H1 (cell line): ENCODE measurements at regions not wholly inside any gene's neighbourhood (a gene's known extent, or its start where the extent isn't known, plus 50 kb on each side); places are given as distances from the start of the nearest gene placed in this dataset.
A peak's percentile ranks its signal among the peaks of the same experiment; 100 is the strongest.

Experiments
- CTCF ChIA-PET: fragments of 300-600 bp; sonication (Branson Sonifier 250); formaldehyde crosslinking; loops from one replicate; lab custom pipeline; 2021; ENCODE audit not compliant: partially characterized antibody; lab: Charles Lee
- POLR2A ChIA-PET: fragments of 300-600 bp; sonication (Branson Sonifier 250); formaldehyde crosslinking; loops from one replicate; lab custom pipeline; 2021; ENCODE audit warnings: inconsistent platforms; ENCODE audit not compliant: partially characterized antibody; lab: Charles Lee
- DNase-seq, 2 experiments: peaks; one replicate each; pipeline versions ENCODE4 v3.0.0 to v3.0.0-alpha.2; 2010 to 2022; ENCODE audit warnings: low spot score in 2 of 2, low read depth in 1 of 2, mixed read lengths in 1 of 2
- FAIRE-seq: peaks from 2 replicates; lab custom pipeline; 2011; peaks lifted over from hg19 to GRCh38; lab: Jason Lieb, UNC
- H2AFZ ChIP-seq: 2 replicates; pipeline ENCODE4 v1.8.1; 2012; ENCODE audit warnings: low read length, inconsistent platforms
- H2AK5ac ChIP-seq: 2 replicates; pipeline ENCODE4 v1.6.1; 2013; ENCODE audit warnings: low read depth, low read length
- H2BK120ac ChIP-seq: replicated peaks from 2 replicates; pipeline ENCODE3; 2013; ENCODE audit warnings: low read depth, low read length, inconsistent platforms
- H2BK12ac ChIP-seq: 2 replicates; pipeline ENCODE4 v1.6.1; 2013; ENCODE audit warnings: low read depth, low read length
- H2BK15ac ChIP-seq: 2 replicates; pipeline ENCODE4 v1.6.1; 2013; ENCODE audit warnings: low read length
- H2BK20ac ChIP-seq: 2 replicates; pipeline ENCODE4 v1.6.1; 2013; ENCODE audit warnings: low read length
- H2BK5ac ChIP-seq: 2 replicates; pipeline ENCODE4 v1.6.1; 2013; ENCODE audit warnings: low read depth, low read length
- H3K14ac ChIP-seq: 2 replicates; pipeline ENCODE4 v1.6.1; 2013; ENCODE audit warnings: inconsistent platforms; ENCODE audit not compliant: insufficient read length
- H3K18ac ChIP-seq: 2 replicates; pipeline ENCODE4 v1.6.1; 2013; ENCODE audit warnings: low read length; ENCODE audit errors: extremely low read depth
- H3K23ac ChIP-seq: 2 replicates; pipeline ENCODE4 v1.6.1; 2013; ENCODE audit warnings: inconsistent platforms; ENCODE audit not compliant: insufficient read length
- H3K23me2 ChIP-seq: 2 replicates; pipeline ENCODE4 v1.6.1; 2013; ENCODE audit warnings: low read depth, low read length
- H3K27ac ChIP-seq: 2 replicates; pipeline ENCODE4 v1.6.1; 2011; ENCODE audit warnings: low read depth, low read length, inconsistent platforms
- H3K27me3 ChIP-seq, 4 experiments: replicated peaks in 1 of 4; 1 replicate in 1 of 4; 2 replicates in 3 of 4; pipeline versions ENCODE4 v1.6.1 to v1.8.1; 2011 to 2013; ENCODE audit warnings: low read length in 3 of 4, mild to moderate bottlenecking in 3 of 4, inconsistent platforms in 2 of 4, mixed read lengths in 2 of 4, moderate library complexity in 1 of 4; ENCODE audit not compliant: control insufficient read depth in 3 of 4, insufficient read depth in 3 of 4; ENCODE audit errors: extremely low read depth in 1 of 4
- H3K36me3 ChIP-seq, 4 experiments: 2 replicates each; pipeline versions ENCODE4 v1.6.1 to v1.8.1; 2011 to 2013; ENCODE audit warnings: mild to moderate bottlenecking in 4 of 4, low read length in 3 of 4, moderate library complexity in 2 of 4, control low read depth in 1 of 4, inconsistent platforms in 1 of 4; ENCODE audit not compliant: insufficient read depth in 4 of 4, control insufficient read depth in 2 of 4
- H3K4ac ChIP-seq: replicated peaks from 2 replicates; pipeline ENCODE3; 2013; ENCODE audit warnings: low read length, low read depth, mixed read lengths, inconsistent platforms; ENCODE audit not compliant: insufficient read length
- H3K4me1 ChIP-seq, 4 experiments: replicated peaks in 1 of 4; 1 replicate in 1 of 4; 2 replicates in 3 of 4; pipeline versions ENCODE4 v1.6.1 to v1.8.1; 2011 to 2013; ENCODE audit warnings: low read length in 3 of 4, inconsistent platforms in 2 of 4, mixed read lengths in 1 of 4; ENCODE audit not compliant: insufficient read depth in 4 of 4, control insufficient read depth in 3 of 4
- H3K4me2 ChIP-seq, 2 experiments: 2 replicates each; pipeline versions ENCODE4 v1.6.1 to v1.8.1; 2011 to 2013; ENCODE audit warnings: low read depth in 2 of 2, low read length in 2 of 2, control low read depth in 1 of 2, inconsistent platforms in 1 of 2, mild to moderate bottlenecking in 1 of 2; ENCODE audit not compliant: insufficient read depth in 1 of 2
- H3K4me3 ChIP-seq, 4 experiments: fragments of 200-600, 300-600 bp in 1 of 4; sonication (generic), shearing (Covaris generic), sonication (Bioruptor Twin) in 1 of 4; 2 replicates each; pipeline versions ENCODE4 v1.5.1 to v1.8.1; 2011 to 2016; ENCODE audit warnings: low read length in 4 of 4, low read depth in 3 of 4, control low read depth in 2 of 4, inconsistent platforms in 2 of 4, mild to moderate bottlenecking in 2 of 4, mixed read lengths in 1 of 4, moderate library complexity in 1 of 4; ENCODE audit not compliant: insufficient read depth in 2 of 4; ENCODE audit errors: extremely low read depth in 1 of 4
- H3K56ac ChIP-seq: replicated peaks from 2 replicates; pipeline ENCODE3; 2013; ENCODE audit warnings: low read depth, mild to moderate bottlenecking, mixed read lengths, low read length, inconsistent platforms; ENCODE audit not compliant: insufficient read length
- H3K79me1 ChIP-seq: 2 replicates; pipeline ENCODE4 v1.6.1; 2013; ENCODE audit warnings: low read depth, low read length, control low read depth
- H3K79me2 ChIP-seq, 2 experiments: 2 replicates each; pipeline versions ENCODE4 v1.6.1 to v1.8.1; 2012 to 2013; ENCODE audit warnings: low read length in 2 of 2, mild to moderate bottlenecking in 2 of 2, inconsistent platforms in 1 of 2; ENCODE audit not compliant: insufficient read depth in 2 of 2, control insufficient read depth in 1 of 2
- H3K9ac ChIP-seq, 4 experiments: replicated peaks in 1 of 4; 1 replicate in 1 of 4; 2 replicates in 3 of 4; pipeline versions ENCODE4 v1.6.1 to v1.8.1; 2011 to 2013; ENCODE audit warnings: low read depth in 3 of 4, low read length in 3 of 4, control low read depth in 2 of 4, mild to moderate bottlenecking in 2 of 4, moderate library complexity in 2 of 4, inconsistent platforms in 1 of 4; ENCODE audit errors: extremely low read depth in 1 of 4
- H3K9me3 ChIP-seq, 2 experiments: 2 replicates each; pipeline versions ENCODE4 v1.6.1 to v1.8.1; 2012 to 2013; ENCODE audit warnings: mild to moderate bottlenecking in 2 of 2, moderate library complexity in 2 of 2, control low read depth in 1 of 2, inconsistent platforms in 1 of 2, low read depth in 1 of 2, low read length in 1 of 2, mixed read lengths in 1 of 2; ENCODE audit not compliant: insufficient read depth in 2 of 2
- H4K20me1 ChIP-seq, 2 experiments: replicated peaks in 1 of 2; 2 replicates each; pipeline versions ENCODE3 to v1.8.1; 2011 to 2013; ENCODE audit warnings: inconsistent platforms in 2 of 2, low read length in 2 of 2, mild to moderate bottlenecking in 1 of 2; ENCODE audit not compliant: insufficient read depth in 2 of 2, control insufficient read depth in 1 of 2
- H4K5ac ChIP-seq: 2 replicates; pipeline ENCODE4 v1.6.1; 2013; ENCODE audit warnings: low read length, low read depth, mixed read lengths, inconsistent platforms; ENCODE audit not compliant: insufficient read length
- H4K8ac ChIP-seq: 2 replicates; pipeline ENCODE4 v1.8.0; 2013; ENCODE audit warnings: mild to moderate bottlenecking, moderate library complexity, low read length, inconsistent platforms; ENCODE audit not compliant: insufficient read depth; ENCODE audit errors: extremely low read depth
- H4K91ac ChIP-seq: replicated peaks from 2 replicates; pipeline ENCODE3; 2013; ENCODE audit warnings: low read length, mixed read lengths, inconsistent platforms; ENCODE audit not compliant: insufficient read length
- GABPA ChIP-seq: IDR thresholded peaks from 2 replicates; pipeline ENCODE4 v1.6.1; 2011; ENCODE audit warnings: mild to moderate bottlenecking, low read length, moderate library complexity, borderline replicate concordance; ENCODE audit not compliant: insufficient read depth
- WGBS, 2 experiments: shearing (Covaris generic) in 1 of 2; methylation state at CpG; one replicate each; pipeline versions ENCODE4 v1.1.6 to v1.1.7; 2013 to 2015; ENCODE audit warnings: low lambda C conversion rate in 2 of 2, mixed read lengths in 2 of 2, inconsistent platforms in 1 of 2, low coverage in 1 of 2, missing lambda C conversion rate in 1 of 2; ENCODE audit not compliant: insufficient replicate concordance in 2 of 2, insufficient coverage in 1 of 2, insufficient read length in 1 of 2; ENCODE audit errors: extremely low coverage in 1 of 2, missing lambda C conversion rate in 1 of 2; 5-methylcytosine and 5-hydroxymethylcytosine counted together

GRCh38 chr18:64444819-64445218, 295.9 kb upstream of the LINC00305 start:
- Histone ChIP-seq H3K4me2 (no peak overlapping the region), H3K9ac (no peak overlapping the region), H3K4me3 (no peak overlapping the region), H2BK120ac (peak overlapping the region; percentile 6), H4K20me1 (no peaks in the 10 kb centered on the region), H2AK5ac (no peak overlapping the region), H3K36me3 (no peaks in the 10 kb centered on the region), H3K56ac (no peak overlapping the region), H2AFZ (0 out of 2 replicates have a peak overlapping the region, but pooled peaks have one; percentile 80), H2BK20ac (no peak overlapping the region), H3K23me2 (no peaks in the 10 kb centered on the region), H3K23ac (no peak overlapping the region), H2BK15ac (no peak overlapping the region), H4K5ac (no peak overlapping the region), H3K4ac (no peak overlapping the region), H4K8ac (no peak overlapping the region), H3K18ac (no peak overlapping the region), H3K27me3 (peaks cover 0 to 1% (median 0%) of the 10 kb centered on the region in 4 experiments; a peak in 1 of 7 replicates), H3K9me3 (no peaks in the 10 kb centered on the region), H2BK5ac (no peak overlapping the region), H3K14ac (no peak overlapping the region), H2BK12ac (peak overlapping the region; percentile 1; the same call in 1 of the 2 replicates), H4K91ac (peak overlapping the region; percentile 40), H3K79me2 (no peaks in the 10 kb centered on the region), H3K79me1 (no peaks in the 10 kb centered on the region), H3K4me1 (no peaks in the 10 kb centered on the region), H3K27ac (no peak overlapping the region)
- FAIRE-seq (no peak), DNase-seq (no peak)
- 74% methylated on average over 2 of the region's 2 CpGs; no CpG with 5 or more reads in 1 of the 2 experiments for WGBS, 2 experiments
- ChIA-PET POLR2A (no interaction called here), CTCF (interaction anchor here (0.6 to 2.1 kb wide), 2 partner anchors 35 to 180 kb away, joined by 6 read pairs; no protein-coding TSS in a partner anchor)
- no peak for TF ChIP-seq GABPA
